WTC11 (cell line): ENCODE measurements at regions not wholly inside any gene's neighbourhood (a gene's known extent, or its start where the extent isn't known, plus 50 kb on each side); places are given as distances from the start of the nearest gene placed in this dataset.

Source experiments
- ATAC-seq: fragments of 200-7000 bp; cut with Tn5 transposase; 2 replicates; pipeline ENCODE4 v1.10.0; 2021; ENCODE audit warnings: mild to moderate bottlenecking, moderate library complexity
- CTCF ChIA-PET: fragments of 300-600 bp; sonication (Branson Sonifier 250); formaldehyde crosslinking; loops from one replicate; lab custom pipeline; 2021; ENCODE audit warnings: antibody characterized with exemption; lab: Charles Lee
- POLR2A ChIA-PET: fragments of 350-600 bp; sonication (Branson Sonifier 250); formaldehyde crosslinking; loops from one replicate; lab custom pipeline; 2021; ENCODE audit warnings: antibody characterized with exemption; lab: Charles Lee
- DNase-seq: peaks from one replicate; pipeline ENCODE4 v3.0.0; 2021; ENCODE audit warnings: low spot score
- H3K27ac Mint-ChIP-seq: 2 replicates; pipeline ENCODE4 v1.8.0; 2021; ENCODE audit warnings: mixed read lengths
- H3K27me3 Mint-ChIP-seq: 2 replicates; pipeline ENCODE4 v1.8.0; 2021; ENCODE audit warnings: low read depth, mild to moderate bottlenecking, moderate library complexity, mixed read lengths
- H3K36me3 Mint-ChIP-seq: 2 replicates; pipeline ENCODE4 v1.8.0; 2021; ENCODE audit warnings: mixed read lengths
- H3K4me1 Mint-ChIP-seq: 2 replicates; pipeline ENCODE4 v1.8.0; 2022; ENCODE audit warnings: mixed read lengths
- H3K4me3 Mint-ChIP-seq: 2 replicates; pipeline ENCODE4 v1.8.0; 2021; ENCODE audit warnings: mild to moderate bottlenecking, moderate library complexity, mixed read lengths
- H3K9me3 Mint-ChIP-seq: 2 replicates; pipeline ENCODE4 v1.8.0; 2021; ENCODE audit warnings: mixed read lengths
- AR ChIP-seq: fragments of 250-450 bp; sonication (Bioruptor Pico); IDR thresholded peaks from 2 replicates; pipeline ENCODE4 v1.9.0; 2021; ENCODE audit warnings: mild to moderate bottlenecking
- ATF3 ChIP-seq: sonication (generic); formaldehyde crosslinking; conservative IDR thresholded peaks from 2 replicates; pipeline ENCODE4 v1.8.1; 2022; ENCODE audit warnings: mild to moderate bottlenecking, missing genetic modification reagents
- CREB1 ChIP-seq: sonication (generic); formaldehyde crosslinking; IDR thresholded peaks from 2 replicates; pipeline ENCODE4 v1.8.0; 2023; ENCODE audit warnings: mild to moderate bottlenecking, missing genetic modification reagents
- E2F5 ChIP-seq: sonication (generic); formaldehyde crosslinking; IDR thresholded peaks from 2 replicates; pipeline ENCODE4 v1.8.1; 2022; ENCODE audit warnings: mild to moderate bottlenecking, moderate library complexity, missing genetic modification reagents
- ESRRA ChIP-seq: sonication (generic); formaldehyde crosslinking; IDR thresholded peaks from 2 replicates; pipeline ENCODE4 v1.8.1; 2022; ENCODE audit warnings: mild to moderate bottlenecking, missing genetic modification reagents, borderline replicate concordance
- NFYB ChIP-seq: sonication (generic); formaldehyde crosslinking; conservative IDR thresholded peaks from 2 replicates; pipeline ENCODE4 v1.8.0; 2022; ENCODE audit warnings: low read depth, missing genetic modification reagents
- OVOL2 ChIP-seq: fragments of 250-450 bp; sonication (Bioruptor Pico); IDR thresholded peaks from 2 replicates; pipeline ENCODE4 v1.9.0; 2021; ENCODE audit warnings: mild to moderate bottlenecking, borderline replicate concordance
- PRDM15 ChIP-seq: sonication (generic); formaldehyde crosslinking; IDR thresholded peaks from 2 replicates; pipeline ENCODE4 v1.8.0; 2022; ENCODE audit warnings: missing genetic modification reagents
- PREB ChIP-seq: sonication (generic); formaldehyde crosslinking; IDR thresholded peaks from 2 replicates; pipeline ENCODE4 v1.8.1; 2022; ENCODE audit warnings: mild to moderate bottlenecking, missing genetic modification reagents, moderate library complexity, borderline replicate concordance
- USF2 ChIP-seq: sonication (generic); formaldehyde crosslinking; IDR thresholded peaks from 2 replicates; pipeline ENCODE4 v1.8.1; 2023; ENCODE audit warnings: mild to moderate bottlenecking, missing genetic modification reagents, moderate library complexity
- ZBTB43 ChIP-seq: sonication (generic); formaldehyde crosslinking; IDR thresholded peaks from 2 replicates; pipeline ENCODE4 v1.8.1; 2023; ENCODE audit warnings: mild to moderate bottlenecking, missing genetic modification reagents
- ZNF219 ChIP-seq: sonication (generic); formaldehyde crosslinking; IDR thresholded peaks from 2 replicates; pipeline ENCODE4 v1.8.0; 2023; ENCODE audit warnings: missing genetic modification reagents, mild to moderate bottlenecking, borderline replicate concordance

- Mint-ChIP-seq H3K27me3 (no peaks in the 10 kb centered on the region), H3K27ac (no peak overlapping the region), H3K9me3 (no peaks in the 10 kb centered on the region), H3K36me3 (no peaks in the 10 kb centered on the region), H3K4me1 (no peaks in the 10 kb centered on the region), H3K4me3 (no peak overlapping the region)
- TF ChIP-seq PREB (CRISPR knock-in tag) (no peak), USF2 (CRISPR knock-in tag) (no peak), AR (CRISPR knock-in tag) (no peak), ZBTB43 (CRISPR knock-in tag) (no peak), CREB1 (no peak), NFYB (CRISPR knock-in tag) (no peak), OVOL2 (CRISPR knock-in tag) (no peak)
- ATAC-seq = no peak
- CTCF ChIA-PET = no interaction called here
- no peak for DNase-seq
- POLR2A ChIA-PET = no interaction called here
These were observed 645.9 kb downstream of the ARL4A start for GRCh38 chr7:13333371-13333770.

GRCh38 chr7:13336227-13336626, 648.8 kb downstream of the ARL4A start:
- DNase-seq = no peak
- CTCF ChIA-PET = no interaction called here
- no peaks in the 10 kb centered on the region for H3K9me3 Mint-ChIP-seq
- no peak for ATAC-seq
- H3K27ac Mint-ChIP-seq = no peak overlapping the region
- H3K4me1 Mint-ChIP-seq = no peaks in the 10 kb centered on the region
- no peaks in the 10 kb centered on the region for H3K27me3 Mint-ChIP-seq
- TF ChIP-seq ZNF219 (CRISPR knock-in tag) = no peak
- TF ChIP-seq, all 79 proteins: peak for 0
- Mint-ChIP-seq H3K4me3 (no peak overlapping the region), H3K36me3 (no peaks in the 10 kb centered on the region)
- POLR2A ChIA-PET = interaction anchor here (0.7 kb wide), 1 partner anchor 11 kb away, joined by 3 read pairs; no protein-coding TSS in a partner anchor

- Mint-ChIP-seq H3K36me3 (no peaks in the 10 kb centered on the region), H3K4me1 (peaks cover 4% of the 10 kb centered on the region; the same call in 1 of the 2 replicates), H3K4me3 (no peak overlapping the region), H3K27ac (no peak overlapping the region), H3K9me3 (no peaks in the 10 kb centered on the region), H3K27me3 (no peaks in the 10 kb centered on the region)
- ChIA-PET CTCF (no interaction called here), POLR2A (no interaction called here)
- no peak for DNase-seq
- ATAC-seq = peak; percentile 83
- TF ChIP-seq E2F5 (CRISPR knock-in tag) (no peak), ESRRA (CRISPR knock-in tag) (no peak), ATF3 (CRISPR knock-in tag) (no peak), PRDM15 (no peak)
These were observed 636.8 kb downstream of the ETV1 start for GRCh38 chr7:13352677-13353076.
